ENCODE measurements at regions not wholly inside any gene's neighbourhood (a gene's known extent, or its start where the extent isn't known, plus 50 kb on each side); places are given as distances from the start of the nearest gene placed in this dataset.

DNA sequence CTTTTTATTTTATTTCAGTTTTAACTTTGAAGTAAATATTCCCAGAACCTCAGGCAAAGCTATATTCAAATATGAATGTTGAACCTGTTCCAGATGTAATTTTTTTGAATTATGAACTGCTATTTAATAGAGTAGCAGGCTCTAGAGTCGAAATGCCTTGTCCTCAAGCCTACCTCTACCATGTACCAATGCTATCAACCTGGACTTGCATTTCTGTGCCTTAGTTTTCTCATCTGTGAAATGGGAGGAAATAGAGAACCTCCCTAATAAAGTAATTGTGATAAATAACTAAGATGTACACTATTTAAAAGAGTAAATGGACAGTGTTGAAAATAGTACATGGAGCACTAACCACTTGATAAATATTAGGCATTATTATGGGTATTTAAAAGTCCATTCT lies 551.6 kb upstream of the JARID2 start:
- TF ChIP-seq, protein P1, sequence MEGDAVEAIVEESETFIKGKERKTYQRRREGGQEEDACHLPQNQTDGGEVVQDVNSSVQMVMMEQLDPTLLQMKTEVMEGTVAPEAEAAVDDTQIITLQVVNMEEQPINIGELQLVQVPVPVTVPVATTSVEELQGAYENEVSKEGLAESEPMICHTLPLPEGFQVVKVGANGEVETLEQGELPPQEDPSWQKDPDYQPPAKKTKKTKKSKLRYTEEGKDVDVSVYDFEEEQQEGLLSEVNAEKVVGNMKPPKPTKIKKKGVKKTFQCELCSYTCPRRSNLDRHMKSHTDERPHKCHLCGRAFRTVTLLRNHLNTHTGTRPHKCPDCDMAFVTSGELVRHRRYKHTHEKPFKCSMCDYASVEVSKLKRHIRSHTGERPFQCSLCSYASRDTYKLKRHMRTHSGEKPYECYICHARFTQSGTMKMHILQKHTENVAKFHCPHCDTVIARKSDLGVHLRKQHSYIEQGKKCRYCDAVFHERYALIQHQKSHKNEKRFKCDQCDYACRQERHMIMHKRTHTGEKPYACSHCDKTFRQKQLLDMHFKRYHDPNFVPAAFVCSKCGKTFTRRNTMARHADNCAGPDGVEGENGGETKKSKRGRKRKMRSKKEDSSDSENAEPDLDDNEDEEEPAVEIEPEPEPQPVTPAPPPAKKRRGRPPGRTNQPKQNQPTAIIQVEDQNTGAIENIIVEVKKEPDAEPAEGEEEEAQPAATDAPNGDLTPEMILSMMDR (tag by site-specific recombination; IDR thresholded peaks at IDR 0.05), result no peak
- TF ChIP-seq, protein P2, sequence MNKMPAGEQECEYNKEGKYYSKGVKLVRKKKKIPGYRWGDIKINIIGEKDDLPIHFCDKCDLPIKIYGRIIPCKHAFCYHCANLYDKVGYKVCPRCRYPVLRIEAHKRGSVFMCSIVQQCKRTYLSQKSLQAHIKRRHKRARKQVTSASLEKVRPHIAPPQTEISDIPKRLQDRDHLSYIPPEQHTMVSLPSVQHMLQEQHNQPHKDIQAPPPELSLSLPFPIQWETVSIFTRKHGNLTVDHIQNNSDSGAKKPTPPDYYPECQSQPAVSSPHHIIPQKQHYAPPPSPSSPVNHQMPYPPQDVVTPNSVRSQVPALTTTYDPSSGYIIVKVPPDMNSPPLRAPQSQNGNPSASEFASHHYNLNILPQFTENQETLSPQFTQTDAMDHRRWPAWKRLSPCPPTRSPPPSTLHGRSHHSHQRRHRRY (tag by site-specific recombination; IDR thresholded peaks at IDR 0.05), result no peak
- TF ChIP-seq ZNF623 (tag by site-specific recombination; IDR thresholded peaks at IDR 0.05) (no peak), ZNF133 (tag by site-specific recombination; IDR thresholded peaks at IDR 0.05) (no peak), ZNF433 (tag by site-specific recombination; IDR thresholded peaks at IDR 0.05; ENCODE audit: low read depth) (no peak), KLF8 (tag by site-specific recombination; IDR thresholded peaks at IDR 0.05) (no peak), ZBTB8A (tag by site-specific recombination; IDR thresholded peaks at IDR 0.05) (no peak), ZNF560 (tag by site-specific recombination; IDR thresholded peaks at IDR 0.05; ENCODE audit: borderline replicate concordance) (no peak), ZNF501 (tag by site-specific recombination; IDR thresholded peaks at IDR 0.05) (no peak)
- TF ChIP-seq, protein P3, sequence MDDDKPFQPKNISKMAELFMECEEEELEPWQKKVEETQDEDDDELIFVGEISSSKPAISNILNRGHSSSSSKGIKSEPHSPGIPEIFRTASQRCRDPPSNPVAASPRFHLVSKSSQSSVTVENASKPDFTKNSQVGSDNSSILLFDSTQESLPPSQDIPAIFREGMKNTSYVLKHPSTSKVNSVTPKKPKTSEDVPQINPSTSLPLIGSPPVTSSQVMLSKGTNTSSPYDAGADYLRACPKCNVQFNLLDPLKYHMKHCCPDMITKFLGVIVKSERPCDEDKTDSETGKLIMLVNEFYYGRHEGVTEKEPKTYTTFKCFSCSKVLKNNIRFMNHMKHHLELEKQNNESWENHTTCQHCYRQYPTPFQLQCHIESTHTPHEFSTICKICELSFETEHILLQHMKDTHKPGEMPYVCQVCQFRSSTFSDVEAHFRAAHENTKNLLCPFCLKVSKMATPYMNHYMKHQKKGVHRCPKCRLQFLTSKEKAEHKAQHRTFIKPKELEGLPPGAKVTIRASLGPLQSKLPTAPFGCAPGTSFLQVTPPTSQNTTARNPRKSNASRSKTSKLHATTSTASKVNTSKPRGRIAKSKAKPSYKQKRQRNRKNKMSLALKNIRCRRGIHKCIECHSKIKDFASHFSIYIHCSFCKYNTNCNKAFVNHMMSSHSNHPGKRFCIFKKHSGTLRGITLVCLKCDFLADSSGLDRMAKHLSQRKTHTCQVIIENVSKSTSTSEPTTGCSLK (tag by site-specific recombination; IDR thresholded peaks at IDR 0.05), result no peak
- TF ChIP-seq, protein P4, sequence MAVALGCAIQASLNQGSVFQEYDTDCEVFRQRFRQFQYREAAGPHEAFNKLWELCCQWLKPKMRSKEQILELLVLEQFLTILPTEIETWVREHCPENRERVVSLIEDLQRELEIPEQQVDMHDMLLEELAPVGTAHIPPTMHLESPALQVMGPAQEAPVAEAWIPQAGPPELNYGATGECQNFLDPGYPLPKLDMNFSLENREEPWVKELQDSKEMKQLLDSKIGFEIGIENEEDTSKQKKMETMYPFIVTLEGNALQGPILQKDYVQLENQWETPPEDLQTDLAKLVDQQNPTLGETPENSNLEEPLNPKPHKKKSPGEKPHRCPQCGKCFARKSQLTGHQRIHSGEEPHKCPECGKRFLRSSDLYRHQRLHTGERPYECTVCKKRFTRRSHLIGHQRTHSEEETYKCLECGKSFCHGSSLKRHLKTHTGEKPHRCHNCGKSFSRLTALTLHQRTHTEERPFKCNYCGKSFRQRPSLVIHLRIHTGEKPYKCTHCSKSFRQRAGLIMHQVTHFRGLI (tag by site-specific recombination; IDR thresholded peaks at IDR 0.05), result no peak
- TF ChIP-seq, protein P5, sequence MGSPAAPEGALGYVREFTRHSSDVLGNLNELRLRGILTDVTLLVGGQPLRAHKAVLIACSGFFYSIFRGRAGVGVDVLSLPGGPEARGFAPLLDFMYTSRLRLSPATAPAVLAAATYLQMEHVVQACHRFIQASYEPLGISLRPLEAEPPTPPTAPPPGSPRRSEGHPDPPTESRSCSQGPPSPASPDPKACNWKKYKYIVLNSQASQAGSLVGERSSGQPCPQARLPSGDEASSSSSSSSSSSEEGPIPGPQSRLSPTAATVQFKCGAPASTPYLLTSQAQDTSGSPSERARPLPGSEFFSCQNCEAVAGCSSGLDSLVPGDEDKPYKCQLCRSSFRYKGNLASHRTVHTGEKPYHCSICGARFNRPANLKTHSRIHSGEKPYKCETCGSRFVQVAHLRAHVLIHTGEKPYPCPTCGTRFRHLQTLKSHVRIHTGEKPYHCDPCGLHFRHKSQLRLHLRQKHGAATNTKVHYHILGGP (tag by site-specific recombination; IDR thresholded peaks at IDR 0.05), result no peak
